Stomach smooth muscle (tissue), 2 donors: ENCODE measurements at regions not wholly inside any gene's neighbourhood (a gene's known extent, or its start where the extent isn't known, plus 50 kb on each side); places are given as distances from the start of the nearest gene placed in this dataset.
"Not testable (repeated sequence)": the region's sequence is repeated elsewhere in the genome, so short reads cannot be mapped to it uniquely, and the experiment has no call there.

Experiments used
- H3K27ac ChIP-seq: one replicate; pipeline ENCODE4 v1.7.0; 2013; ENCODE audit warnings: mild to moderate bottlenecking, low read length, inconsistent platforms
- H3K27me3 ChIP-seq, 2 donors: one replicate each; pipeline ENCODE4 v1.7.0; 2013; ENCODE audit warnings: low read length in 2 of 2; ENCODE audit not compliant: insufficient read depth in 2 of 2, control insufficient read depth in 1 of 2
- H3K36me3 ChIP-seq, 2 donors: one replicate each; pipeline ENCODE4 v1.7.0; 2013; ENCODE audit warnings: low read length in 2 of 2; ENCODE audit not compliant: control insufficient read depth in 2 of 2, insufficient read depth in 2 of 2
- H3K4me1 ChIP-seq: one replicate; pipeline ENCODE4 v1.7.0; 2013; ENCODE audit warnings: low read length; ENCODE audit not compliant: control insufficient read depth, insufficient read depth
- H3K4me3 ChIP-seq, 2 donors: one replicate each; pipeline ENCODE4 v1.7.0; 2013; ENCODE audit warnings: low read length in 2 of 2
- H3K9ac ChIP-seq, 2 donors: one replicate each; pipeline ENCODE4 v1.7.0; 2013; ENCODE audit warnings: low read length in 2 of 2, mild to moderate bottlenecking in 1 of 2
- H3K9me3 ChIP-seq, 2 donors: one replicate each; pipeline ENCODE4 v1.7.0; 2013; ENCODE audit warnings: low read length in 2 of 2; ENCODE audit not compliant: control insufficient read depth in 2 of 2
- donor health status: healthy.
- donor health status: Pancreatic carcinoma.

DNA sequence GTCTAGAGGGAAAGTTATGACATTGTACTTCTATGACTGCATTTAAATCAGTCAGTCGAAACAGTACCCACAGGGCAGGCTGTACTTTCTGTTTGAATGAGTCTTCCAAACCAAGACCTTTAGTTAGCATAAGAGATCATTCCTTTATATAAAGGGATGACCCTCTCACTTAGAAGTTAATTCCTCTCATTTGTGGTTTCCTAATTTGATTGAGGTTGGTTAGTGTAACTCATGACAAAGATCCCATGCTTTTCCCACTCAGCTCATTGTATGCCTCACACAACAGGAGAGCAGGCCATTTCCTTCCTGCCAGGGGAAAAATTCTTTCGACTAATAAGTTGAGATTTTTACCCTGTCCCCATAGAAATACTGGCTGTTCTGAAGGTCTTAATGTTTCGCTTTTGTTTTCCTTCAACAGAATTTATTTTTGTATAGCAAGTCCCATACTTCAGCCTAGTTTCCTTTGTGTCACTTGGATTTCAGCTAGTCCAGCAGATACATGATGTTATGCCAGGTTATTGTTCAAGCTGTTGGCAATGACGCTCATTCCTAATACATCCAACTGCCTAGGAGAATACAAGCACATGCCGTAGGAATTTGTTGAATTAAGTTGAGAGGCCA, 500.7 kb downstream of the SPATA31D1 start:
- no peaks in the 10 kb centered on the region for H3K9me3 ChIP-seq
- H3K27me3 ChIP-seq = no peaks in the 10 kb centered on the region
- H3K9ac ChIP-seq = no peak overlapping the region
- H3K4me3 ChIP-seq = no peak overlapping the region
- H3K27ac ChIP-seq = no peak overlapping the region
- no peaks in the 10 kb centered on the region for H3K36me3 ChIP-seq
- peaks cover 7% of the 10 kb centered on the region for H3K4me1 ChIP-seq

DNA sequence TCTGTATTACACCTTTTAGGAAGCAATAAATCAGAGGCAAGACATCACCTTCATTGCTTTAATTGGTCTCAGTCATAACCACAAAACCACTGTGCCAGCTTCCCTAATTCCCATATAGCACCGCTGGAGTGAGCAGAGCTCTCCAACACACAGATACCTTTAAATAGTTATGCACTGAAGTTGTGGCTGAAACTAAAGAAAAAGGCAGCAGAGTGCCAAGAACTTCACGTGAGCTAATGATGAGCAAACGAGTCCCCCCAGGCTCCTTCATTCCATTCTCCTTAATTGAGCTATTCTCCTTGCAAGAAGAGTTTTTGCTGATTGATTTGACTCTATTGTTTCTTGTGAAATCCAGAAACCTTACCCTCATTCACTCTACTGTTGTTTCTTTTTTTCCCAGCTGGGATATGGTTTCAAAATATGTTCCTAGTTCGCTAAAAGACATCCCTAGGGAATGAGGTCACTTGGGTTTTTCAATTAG, 501.5 kb downstream of the SPATA31D1 start:
- H3K9me3 ChIP-seq = no peaks in the 10 kb centered on the region
- no peaks in the 10 kb centered on the region for H3K36me3 ChIP-seq
- no peak overlapping the region for H3K27ac ChIP-seq
- peaks cover 7% of the 10 kb centered on the region for H3K4me1 ChIP-seq
- no peak overlapping the region for H3K9ac ChIP-seq
- H3K27me3 ChIP-seq = no peaks in the 10 kb centered on the region
- H3K4me3 ChIP-seq = no peak overlapping the region

GRCh38 chr9:82490821-82491220, 502.2 kb downstream of the SPATA31D1 start:
- H3K36me3 ChIP-seq, H3K9ac ChIP-seq, H3K4me1 ChIP-seq, H3K27me3 ChIP-seq, H3K27ac ChIP-seq, H3K4me3 ChIP-seq, H3K9me3 ChIP-seq: not testable (repeated sequence)

DNA sequence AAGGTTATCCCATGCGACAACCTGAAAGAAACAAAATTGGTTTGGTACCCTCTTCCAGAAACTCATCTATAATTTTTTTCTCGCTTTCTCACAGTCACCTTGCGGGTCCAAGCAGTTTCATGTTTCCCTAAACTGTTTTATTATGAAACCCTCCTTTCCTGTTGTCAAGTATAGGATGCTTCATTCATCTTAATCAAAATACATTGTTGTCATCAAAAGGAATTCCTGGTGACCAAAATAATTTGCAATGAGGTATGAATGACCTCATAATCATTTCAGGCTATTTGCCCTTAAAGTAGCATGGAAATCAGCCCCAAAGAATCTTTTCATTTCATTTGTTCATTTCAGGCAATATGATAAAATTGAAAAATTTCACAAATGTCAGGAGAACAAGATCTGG, 503.0 kb downstream of the SPATA31D1 start:
- Histone ChIP-seq H3K9ac (no peak overlapping the region), H3K27me3 (no peaks in the 10 kb centered on the region), H3K4me3 (no peak overlapping the region), H3K9me3 (peaks cover 0 to 2% of the 10 kb centered on the region in 2 donors), H3K36me3 (no peaks in the 10 kb centered on the region), H3K27ac (no peak overlapping the region), H3K4me1 (peaks cover 7% of the 10 kb centered on the region)

DNA sequence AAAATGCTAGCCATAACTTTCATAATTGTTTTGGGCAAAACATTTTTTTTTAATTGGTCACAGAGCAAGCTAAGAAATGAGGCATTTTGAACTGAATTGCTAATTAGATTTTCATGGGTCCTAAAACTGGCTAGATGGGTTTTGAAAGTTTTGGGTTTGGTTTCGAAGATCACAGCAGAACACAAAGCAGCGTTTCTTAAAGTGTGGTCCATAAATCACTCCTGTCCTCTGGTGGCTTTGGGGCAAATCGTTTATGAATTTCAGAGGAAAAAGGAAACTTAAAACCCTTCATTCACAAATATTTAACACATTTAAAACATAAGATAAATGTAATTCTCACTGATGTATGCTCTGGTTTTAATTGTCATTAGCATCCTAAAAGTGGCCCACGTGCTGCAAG, 503.7 kb downstream of the SPATA31D1 start:
- no peaks in the 10 kb centered on the region for H3K36me3 ChIP-seq
- H3K27ac ChIP-seq = no peak overlapping the region
- no peak overlapping the region for H3K4me3 ChIP-seq
- H3K9ac ChIP-seq = no peak overlapping the region
- peaks cover 0 to 2% of the 10 kb centered on the region in 2 donors for H3K9me3 ChIP-seq
- no peaks in the 10 kb centered on the region for H3K27me3 ChIP-seq
- H3K4me1 ChIP-seq = peaks cover 7% of the 10 kb centered on the region

DNA sequence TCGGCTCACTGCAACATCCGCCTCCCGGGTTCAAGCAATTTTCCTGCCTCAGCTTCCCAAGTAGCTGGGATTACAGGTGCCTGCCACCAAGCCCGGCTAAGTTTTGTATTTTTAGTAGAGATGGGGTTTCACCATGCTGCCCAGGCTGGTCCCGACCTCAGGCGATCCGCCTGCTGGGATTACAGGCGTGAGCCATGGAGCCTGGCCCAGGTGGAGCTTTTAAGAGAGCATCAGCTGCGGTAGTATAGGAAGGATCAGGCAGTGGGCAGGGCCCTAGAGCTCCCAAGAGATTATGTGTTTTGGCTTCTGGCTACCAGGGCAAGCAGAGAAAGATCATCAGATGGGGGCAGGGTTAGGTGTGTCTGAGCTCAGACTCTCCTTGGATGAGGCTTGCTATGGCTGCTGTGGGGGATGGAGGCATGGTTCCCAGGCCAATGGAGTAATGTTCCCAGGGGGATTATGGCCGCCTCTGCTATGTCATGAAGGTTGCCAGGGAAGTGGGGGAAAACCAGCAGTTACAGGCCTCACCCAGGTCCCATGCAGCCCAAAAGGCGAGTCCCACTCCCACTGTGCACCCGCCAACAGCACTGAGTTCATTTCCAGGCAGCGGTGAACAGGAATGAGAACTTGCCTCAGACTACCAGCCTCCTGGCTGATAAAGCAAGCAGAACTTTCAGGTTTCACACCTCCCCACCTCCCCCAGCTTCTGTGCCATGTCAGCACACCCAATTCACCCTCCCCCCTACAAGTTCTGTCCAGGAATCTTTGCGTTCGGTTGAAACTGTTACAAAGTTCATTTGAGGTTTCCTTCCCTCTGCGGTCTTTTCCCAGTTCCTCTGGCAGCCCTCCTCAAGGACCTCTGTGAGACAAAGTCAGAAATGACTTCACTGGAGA, 507.6 kb downstream of the SPATA31D1 start:
- Histone ChIP-seq H3K27me3 (no peaks in the 10 kb centered on the region), H3K9ac (no peak overlapping the region), H3K4me1 (no peaks in the 10 kb centered on the region)

DNA sequence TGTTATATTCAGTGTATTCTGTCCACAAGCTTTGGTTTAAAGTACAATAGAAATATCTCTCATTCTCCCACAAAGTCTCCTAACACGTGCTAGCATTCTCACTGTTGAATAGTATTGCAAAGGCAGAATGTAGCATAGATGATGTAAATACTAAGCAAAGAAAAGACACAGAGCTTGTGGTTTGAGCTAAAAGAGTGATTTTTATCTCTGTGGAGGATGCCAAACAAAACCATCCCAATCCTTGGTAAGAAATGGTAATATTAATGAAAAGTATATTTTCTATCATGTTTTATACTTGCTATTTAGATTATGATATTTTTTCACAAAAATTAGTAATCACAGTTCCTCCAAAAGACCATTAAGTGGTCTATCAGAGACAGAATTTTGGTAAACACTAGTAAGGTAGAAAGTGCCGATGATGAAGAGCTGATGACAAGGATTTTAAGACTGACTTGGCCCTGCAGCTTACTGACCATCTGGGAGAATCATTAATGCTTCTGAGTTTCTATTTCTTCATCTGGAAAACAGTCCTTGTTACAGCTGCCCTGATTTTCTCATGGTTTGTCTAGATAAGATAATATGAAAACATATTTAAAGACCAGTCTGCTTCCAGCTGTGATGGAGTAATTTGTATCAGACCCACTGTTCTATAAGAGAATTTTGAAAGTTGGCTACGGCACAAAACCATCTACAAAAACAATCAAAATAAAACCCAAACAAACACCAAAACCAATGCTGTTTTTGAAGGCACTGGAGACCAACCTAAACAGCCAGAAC, 510.2 kb downstream of the SPATA31D1 start:
- Histone ChIP-seq H3K27me3 (no peaks in the 10 kb centered on the region), H3K9ac (no peak overlapping the region), H3K36me3 (no peaks in the 10 kb centered on the region), H3K27ac (no peak overlapping the region), H3K4me3 (no peak overlapping the region), H3K9me3 (peaks cover 0 to 2% of the 10 kb centered on the region in 2 donors), H3K4me1 (no peaks in the 10 kb centered on the region)

More for the DNA sequence above, 507.6 kb downstream of the SPATA31D1 start:
- Histone ChIP-seq H3K9me3 (peaks cover 0 to 2% of the 10 kb centered on the region in 2 donors), H3K36me3 (no peaks in the 10 kb centered on the region), H3K27ac (no peak overlapping the region), H3K4me3 (no peak overlapping the region)

- Histone ChIP-seq H3K4me1 (no peaks in the 10 kb centered on the region), H3K27ac (no peak overlapping the region), H3K9me3 (peaks cover 0 to 2% of the 10 kb centered on the region in 2 donors), H3K36me3 (no peaks in the 10 kb centered on the region), H3K27me3 (no peaks in the 10 kb centered on the region), H3K4me3 (no peak overlapping the region), H3K9ac (no peak overlapping the region)
Observed at GRCh38 chr9:82499337-82499736, 510.8 kb downstream of the SPATA31D1 start.

GRCh38 chr9:82504620-82505019, 516.0 kb downstream of the SPATA31D1 start:
- no peaks in the 10 kb centered on the region for H3K36me3 ChIP-seq
- H3K27ac ChIP-seq = no peak overlapping the region
- H3K4me1 ChIP-seq = no peaks in the 10 kb centered on the region
- H3K4me3 ChIP-seq = no peak overlapping the region
- no peaks in the 10 kb centered on the region for H3K9me3 ChIP-seq
- H3K9ac ChIP-seq = no peak overlapping the region
- no peaks in the 10 kb centered on the region for H3K27me3 ChIP-seq

DNA sequence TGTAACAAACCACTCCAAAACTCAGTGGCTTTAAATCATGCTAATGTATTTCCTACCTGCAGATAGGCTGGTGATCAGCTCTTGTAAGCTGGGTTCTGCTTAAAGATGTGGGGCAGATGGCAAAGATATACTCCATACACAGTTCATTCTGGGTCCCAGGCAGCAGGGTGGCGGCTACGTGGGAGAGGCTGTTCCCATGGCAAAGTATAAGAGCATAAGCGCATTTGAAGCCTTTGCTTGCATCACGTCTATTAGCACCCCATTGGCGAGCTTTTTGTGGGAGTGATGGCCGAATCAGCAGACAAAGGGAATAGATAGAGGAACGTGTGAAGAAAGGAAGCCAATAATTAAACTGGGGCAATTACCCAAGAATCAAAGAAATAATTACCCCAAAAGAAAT, 523.1 kb downstream of the SPATA31D1 start:
- H3K27me3 ChIP-seq = no peaks in the 10 kb centered on the region
- H3K4me3 ChIP-seq = no peak overlapping the region
- no peaks in the 10 kb centered on the region for H3K9me3 ChIP-seq
- no peak overlapping the region for H3K9ac ChIP-seq
- no peak overlapping the region for H3K27ac ChIP-seq
- no peaks in the 10 kb centered on the region for H3K4me1 ChIP-seq
- no peaks in the 10 kb centered on the region for H3K36me3 ChIP-seq
